MM.1S (cell line): ENCODE measurements at regions not wholly inside any gene's neighbourhood (a gene's known extent, or its start where the extent isn't known, plus 50 kb on each side); places are given as distances from the start of the nearest gene placed in this dataset.

Experiments
- EZH2phosphoT487 ChIP-seq: fragments of 300-600 bp; sonication (generic); IDR thresholded peaks from 2 replicates; pipeline ENCODE4 v1.6.1; 2018; ENCODE audit warnings: antibody characterized with exemption, low read length
- TF ChIP-seq, protein P1 (sequence below): fragments of 300-600 bp; sonication (generic); IDR thresholded peaks from 2 replicates; pipeline ENCODE4 v1.5.1; 2016; ENCODE audit warnings: antibody characterized with exemption, low read length, mixed read lengths

DNA sequence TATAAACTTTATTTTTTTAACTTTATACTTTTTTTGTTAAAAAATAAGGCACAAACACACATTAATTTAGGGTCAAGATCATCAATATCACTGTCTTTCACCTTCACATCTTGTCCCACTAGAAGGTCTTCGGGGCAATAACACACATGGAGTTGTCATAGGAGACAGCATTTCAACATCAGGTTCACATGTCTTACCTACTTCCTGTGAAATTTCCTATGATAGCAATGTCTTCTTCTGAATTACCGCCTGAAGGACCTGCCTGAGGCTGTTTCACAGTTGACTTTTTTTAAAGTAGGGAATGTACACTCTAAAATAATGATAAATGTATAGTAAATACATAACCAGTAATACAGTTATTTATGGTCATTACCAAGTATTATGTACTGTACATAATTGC, 559.4 kb downstream of the PLPP3 start:
- TF ChIP-seq, protein P1, sequence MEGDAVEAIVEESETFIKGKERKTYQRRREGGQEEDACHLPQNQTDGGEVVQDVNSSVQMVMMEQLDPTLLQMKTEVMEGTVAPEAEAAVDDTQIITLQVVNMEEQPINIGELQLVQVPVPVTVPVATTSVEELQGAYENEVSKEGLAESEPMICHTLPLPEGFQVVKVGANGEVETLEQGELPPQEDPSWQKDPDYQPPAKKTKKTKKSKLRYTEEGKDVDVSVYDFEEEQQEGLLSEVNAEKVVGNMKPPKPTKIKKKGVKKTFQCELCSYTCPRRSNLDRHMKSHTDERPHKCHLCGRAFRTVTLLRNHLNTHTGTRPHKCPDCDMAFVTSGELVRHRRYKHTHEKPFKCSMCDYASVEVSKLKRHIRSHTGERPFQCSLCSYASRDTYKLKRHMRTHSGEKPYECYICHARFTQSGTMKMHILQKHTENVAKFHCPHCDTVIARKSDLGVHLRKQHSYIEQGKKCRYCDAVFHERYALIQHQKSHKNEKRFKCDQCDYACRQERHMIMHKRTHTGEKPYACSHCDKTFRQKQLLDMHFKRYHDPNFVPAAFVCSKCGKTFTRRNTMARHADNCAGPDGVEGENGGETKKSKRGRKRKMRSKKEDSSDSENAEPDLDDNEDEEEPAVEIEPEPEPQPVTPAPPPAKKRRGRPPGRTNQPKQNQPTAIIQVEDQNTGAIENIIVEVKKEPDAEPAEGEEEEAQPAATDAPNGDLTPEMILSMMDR: no peak
- no peak for TF ChIP-seq EZH2phosphoT487
